ENCODE measurements at regions not wholly inside any gene's neighbourhood (a gene's known extent, or its start where the extent isn't known, plus 50 kb on each side); places are given as distances from the start of the nearest gene placed in this dataset.

GRCh38 chrX:95675794-95676193 is 1008.8 kb upstream of the DIAPH2 start:
- intact Hi-C loops (cut with micrococcal nuclease): no loop called here
- Mint-ChIP-seq H3K27me3 (no peaks in the 10 kb centered on the region), H3K27ac (no peak overlapping the region), H3K4me3 (no peak overlapping the region), H3K36me3 (no peaks in the 10 kb centered on the region), H3K9me3 (peaks cover 0 to 3% (median 0%) of the 10 kb centered on the region in 11 donors), H3K4me1 (no peaks in the 10 kb centered on the region)
- H3K27ac ChIP-seq (ENCODE audit: low read depth, low read length): no peak overlapping the region
- H3K4me3 ChIP-seq (ENCODE audit: low read length): no peak overlapping the region
- DNase-seq: no peak
- no peaks in the 10 kb centered on the region for H3K27me3 ChIP-seq (ENCODE audit: control insufficient read depth in 2 of 2, insufficient read depth in 2 of 2, low read length in 2 of 2)
- no peaks in the 10 kb centered on the region for H3K36me3 ChIP-seq (ENCODE audit: control insufficient read depth in 2 of 3, insufficient read depth in 3 of 3, low read length in 3 of 3)
- ChIA-PET CTCF (no interaction called here), POLR2A (no interaction called here)
- H3K9me3 ChIP-seq (ENCODE audit: control insufficient read depth in 2 of 3, low read length in 3 of 3): no peaks in the 10 kb centered on the region
- H3K4me1 ChIP-seq (ENCODE audit: control insufficient read depth in 2 of 2, insufficient read depth in 2 of 2, low read length in 2 of 2): no peaks in the 10 kb centered on the region
- ATAC-seq: no peak

GRCh38 chrX:95678679-95679078 is 1006.0 kb upstream of the DIAPH2 start:
- H3K27me3 Mint-ChIP-seq: no peaks in the 10 kb centered on the region
- Histone ChIP-seq H3K9me3 (ENCODE audit: control insufficient read depth in 2 of 3, low read length in 3 of 3) (no peaks in the 10 kb centered on the region), H3K36me3 (ENCODE audit: control insufficient read depth in 2 of 3, insufficient read depth in 3 of 3, low read length in 3 of 3) (no peaks in the 10 kb centered on the region), H3K27ac (ENCODE audit: low read depth, low read length) (no peak overlapping the region), H3K4me3 (ENCODE audit: low read length) (no peak overlapping the region), H3K4me1 (ENCODE audit: control insufficient read depth in 2 of 2, insufficient read depth in 2 of 2, low read length in 2 of 2) (no peaks in the 10 kb centered on the region), H3K27me3 (ENCODE audit: control insufficient read depth in 2 of 2, insufficient read depth in 2 of 2, low read length in 2 of 2) (no peaks in the 10 kb centered on the region)
- ATAC-seq (no peak), DNase-seq (no peak)
- ChIA-PET POLR2A (no interaction called here), CTCF (no interaction called here)
- H3K27ac Mint-ChIP-seq: no peak overlapping the region
- no peaks in the 10 kb centered on the region for H3K36me3 Mint-ChIP-seq
- no peak overlapping the region for H3K4me3 Mint-ChIP-seq
- peaks cover 0 to 3% (median 0%) of the 10 kb centered on the region in 11 donors for H3K9me3 Mint-ChIP-seq
- intact Hi-C loops (cut with micrococcal nuclease): no loop called here
- H3K4me1 Mint-ChIP-seq: no peaks in the 10 kb centered on the region

- H3K27me3 Mint-ChIP-seq: no peaks in the 10 kb centered on the region
- POLR2A ChIA-PET: no interaction called here
Observed at GRCh38 chrX:95693365-95693764, 991.3 kb upstream of the DIAPH2 start.

GRCh38 chrX:95703696-95704095 is 980.9 kb upstream of the DIAPH2 start:
- no peaks in the 10 kb centered on the region for H3K4me1 Mint-ChIP-seq
- H3K36me3 Mint-ChIP-seq: no peaks in the 10 kb centered on the region
- intact Hi-C loops (cut with micrococcal nuclease): no loop called here
- H3K4me3 ChIP-seq (ENCODE audit: low read length): no peak overlapping the region
- H3K9me3 ChIP-seq (ENCODE audit: control insufficient read depth in 2 of 3, low read length in 3 of 3): no peaks in the 10 kb centered on the region
- H3K4me3 Mint-ChIP-seq: no peak overlapping the region
- H3K36me3 ChIP-seq (ENCODE audit: control insufficient read depth in 2 of 3, insufficient read depth in 3 of 3, low read length in 3 of 3): no peaks in the 10 kb centered on the region
- H3K4me1 ChIP-seq (ENCODE audit: control insufficient read depth in 2 of 2, insufficient read depth in 2 of 2, low read length in 2 of 2): no peaks in the 10 kb centered on the region
- H3K9me3 Mint-ChIP-seq: peaks cover 0 to 11% (median 4%) of the 10 kb centered on the region in 11 donors
- no peaks in the 10 kb centered on the region for H3K27me3 Mint-ChIP-seq
- H3K27ac Mint-ChIP-seq: no peak overlapping the region
- DNase-seq (no peak), ATAC-seq (no peak)
- CTCF ChIA-PET: no interaction called here
- POLR2A ChIA-PET: no interaction called here
- H3K27me3 ChIP-seq (ENCODE audit: control insufficient read depth in 2 of 2, insufficient read depth in 2 of 2, low read length in 2 of 2): no peaks in the 10 kb centered on the region
- no peak overlapping the region for H3K27ac ChIP-seq (ENCODE audit: low read depth, low read length)

More at GRCh38 chrX:95693365-95693764, 991.3 kb upstream of the DIAPH2 start:
- Histone ChIP-seq H3K4me3 (ENCODE audit: low read length) (no peak overlapping the region), H3K27me3 (ENCODE audit: control insufficient read depth in 2 of 2, insufficient read depth in 2 of 2, low read length in 2 of 2) (no peaks in the 10 kb centered on the region), H3K9me3 (ENCODE audit: control insufficient read depth in 2 of 3, low read length in 3 of 3) (no peaks in the 10 kb centered on the region), H3K27ac (ENCODE audit: low read depth, low read length) (no peak overlapping the region), H3K4me1 (ENCODE audit: control insufficient read depth in 2 of 2, insufficient read depth in 2 of 2, low read length in 2 of 2) (no peaks in the 10 kb centered on the region), H3K36me3 (ENCODE audit: control insufficient read depth in 2 of 3, insufficient read depth in 3 of 3, low read length in 3 of 3) (no peaks in the 10 kb centered on the region)
- H3K4me1 Mint-ChIP-seq: no peaks in the 10 kb centered on the region
- H3K27ac Mint-ChIP-seq: no peak overlapping the region
- CTCF ChIA-PET: no interaction called here
- peaks cover 0 to 8% (median 2%) of the 10 kb centered on the region in 11 donors for H3K9me3 Mint-ChIP-seq
- H3K4me3 Mint-ChIP-seq: no peak overlapping the region
- ATAC-seq (no peak), DNase-seq (no peak)
- intact Hi-C loops (cut with micrococcal nuclease): no loop called here
- no peaks in the 10 kb centered on the region for H3K36me3 Mint-ChIP-seq

GRCh38 chrX:95716841-95717240 is 967.8 kb upstream of the DIAPH2 start:
- no peaks in the 10 kb centered on the region for H3K4me1 ChIP-seq (ENCODE audit: control insufficient read depth in 2 of 2, insufficient read depth in 2 of 2, low read length in 2 of 2)
- no peaks in the 10 kb centered on the region for H3K36me3 ChIP-seq (ENCODE audit: control insufficient read depth in 2 of 3, insufficient read depth in 3 of 3, low read length in 3 of 3)
- DNase-seq (no peak), ATAC-seq (no peak)
- CTCF ChIA-PET: no interaction called here
- no peak overlapping the region for H3K4me3 Mint-ChIP-seq
- intact Hi-C loops (cut with micrococcal nuclease): no loop called here
- H3K36me3 Mint-ChIP-seq: no peaks in the 10 kb centered on the region
- no peak overlapping the region for H3K27ac ChIP-seq (ENCODE audit: low read depth, low read length)
- peaks cover 0 to 6% (median 0%) of the 10 kb centered on the region in 11 donors for H3K9me3 Mint-ChIP-seq
- H3K9me3 ChIP-seq (ENCODE audit: control insufficient read depth in 2 of 3, low read length in 3 of 3): no peaks in the 10 kb centered on the region
- H3K27ac Mint-ChIP-seq: no peak overlapping the region
- POLR2A ChIA-PET: no interaction called here
- no peaks in the 10 kb centered on the region for H3K27me3 Mint-ChIP-seq
- no peak overlapping the region for H3K4me3 ChIP-seq (ENCODE audit: low read length)
- H3K27me3 ChIP-seq (ENCODE audit: control insufficient read depth in 2 of 2, insufficient read depth in 2 of 2, low read length in 2 of 2): no peaks in the 10 kb centered on the region
- H3K4me1 Mint-ChIP-seq: no peaks in the 10 kb centered on the region

GRCh38 chrX:95718746-95719145 is 965.9 kb upstream of the DIAPH2 start:
- no peak for ATAC-seq
- H3K4me1 ChIP-seq (ENCODE audit: control insufficient read depth in 2 of 2, insufficient read depth in 2 of 2, low read length in 2 of 2): no peaks in the 10 kb centered on the region
- no peak overlapping the region for H3K27ac Mint-ChIP-seq
- no peak for DNase-seq
- no peaks in the 10 kb centered on the region for H3K27me3 ChIP-seq (ENCODE audit: control insufficient read depth in 2 of 2, insufficient read depth in 2 of 2, low read length in 2 of 2)
- no peaks in the 10 kb centered on the region for H3K4me1 Mint-ChIP-seq
- no peak overlapping the region for H3K27ac ChIP-seq (ENCODE audit: low read depth, low read length)
- H3K36me3 ChIP-seq (ENCODE audit: control insufficient read depth in 2 of 3, insufficient read depth in 3 of 3, low read length in 3 of 3): no peaks in the 10 kb centered on the region
- no peaks in the 10 kb centered on the region for H3K9me3 ChIP-seq (ENCODE audit: control insufficient read depth in 2 of 3, low read length in 3 of 3)
- no peaks in the 10 kb centered on the region for H3K27me3 Mint-ChIP-seq
- H3K36me3 Mint-ChIP-seq: no peaks in the 10 kb centered on the region
- peaks cover 0 to 6% (median 0%) of the 10 kb centered on the region in 11 donors for H3K9me3 Mint-ChIP-seq
- H3K4me3 Mint-ChIP-seq: no peak overlapping the region
- CTCF ChIA-PET: no interaction called here
- POLR2A ChIA-PET: no interaction called here
- intact Hi-C loops (cut with micrococcal nuclease): no loop called here
- no peak overlapping the region for H3K4me3 ChIP-seq (ENCODE audit: low read length)

GRCh38 chrX:95721011-95721410 is 963.6 kb upstream of the DIAPH2 start:
- H3K9me3 Mint-ChIP-seq: peaks cover 0 to 6% (median 0%) of the 10 kb centered on the region in 11 donors
- H3K4me1 Mint-ChIP-seq: no peaks in the 10 kb centered on the region
- no peaks in the 10 kb centered on the region for H3K36me3 Mint-ChIP-seq
- H3K4me3 Mint-ChIP-seq: no peak overlapping the region
- no peak for ATAC-seq
- ChIA-PET POLR2A (no interaction called here), CTCF (no interaction called here)
- Histone ChIP-seq H3K4me3 (ENCODE audit: low read length) (no peak overlapping the region), H3K4me1 (ENCODE audit: control insufficient read depth in 2 of 2, insufficient read depth in 2 of 2, low read length in 2 of 2) (no peaks in the 10 kb centered on the region), H3K27ac (ENCODE audit: low read depth, low read length) (no peak overlapping the region), H3K27me3 (ENCODE audit: control insufficient read depth in 2 of 2, insufficient read depth in 2 of 2, low read length in 2 of 2) (no peaks in the 10 kb centered on the region), H3K36me3 (ENCODE audit: control insufficient read depth in 2 of 3, insufficient read depth in 3 of 3, low read length in 3 of 3) (no peaks in the 10 kb centered on the region), H3K9me3 (ENCODE audit: control insufficient read depth in 2 of 3, low read length in 3 of 3) (no peaks in the 10 kb centered on the region)
- DNase-seq: no peak
- no peaks in the 10 kb centered on the region for H3K27me3 Mint-ChIP-seq
- no peak overlapping the region for H3K27ac Mint-ChIP-seq
- intact Hi-C loops (cut with micrococcal nuclease): no loop called here
